Skin of body (tissue), 1 donor: ENCODE measurements at regions not wholly inside any gene's neighbourhood (a gene's known extent, or its start where the extent isn't known, plus 50 kb on each side); places are given as distances from the start of the nearest gene placed in this dataset.
"Not testable (repeated sequence)": the region's sequence is repeated elsewhere in the genome, so short reads cannot be mapped to it uniquely, and the experiment has no call there.

Experiments used
- DNase-seq: peaks from one replicate; lab custom pipeline; 2025; lab: John Stamatoyannopoulos, UW

- no peak for DNase-seq
Measured at GRCh38 chr16:9627427-9627826, 536.0 kb downstream of the HAPSTR1 start.

DNA sequence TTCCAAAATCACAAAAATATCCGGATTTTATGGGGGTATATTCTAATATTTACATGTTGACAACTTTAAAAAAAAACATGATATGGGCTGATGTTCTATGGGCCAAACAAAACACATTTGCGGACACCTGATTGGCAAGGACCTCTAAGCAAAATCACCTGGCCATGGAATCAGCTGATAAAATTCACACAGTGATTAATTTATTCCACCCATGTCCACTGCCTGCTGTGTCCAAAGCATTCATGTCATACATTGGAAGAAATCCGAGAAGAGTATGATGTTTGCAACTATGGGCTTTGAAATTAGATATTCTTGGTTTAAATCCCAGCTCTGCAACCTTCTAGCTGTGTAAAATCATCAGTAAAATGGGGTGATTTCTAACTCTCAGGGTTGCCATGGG lies 538.7 kb downstream of the HAPSTR1 start:
- DNase-seq: no peak

GRCh38 chr16:9630985-9631384 lies 539.5 kb downstream of the HAPSTR1 start:
- DNase-seq: no peak

- DNase-seq: no peak
Measured at GRCh38 chr16:9633844-9634243, 542.4 kb downstream of the HAPSTR1 start.

- not testable (repeated sequence) for DNase-seq
Measured at GRCh38 chr16:9635150-9635720, 543.8 kb downstream of the HAPSTR1 start.

DNA sequence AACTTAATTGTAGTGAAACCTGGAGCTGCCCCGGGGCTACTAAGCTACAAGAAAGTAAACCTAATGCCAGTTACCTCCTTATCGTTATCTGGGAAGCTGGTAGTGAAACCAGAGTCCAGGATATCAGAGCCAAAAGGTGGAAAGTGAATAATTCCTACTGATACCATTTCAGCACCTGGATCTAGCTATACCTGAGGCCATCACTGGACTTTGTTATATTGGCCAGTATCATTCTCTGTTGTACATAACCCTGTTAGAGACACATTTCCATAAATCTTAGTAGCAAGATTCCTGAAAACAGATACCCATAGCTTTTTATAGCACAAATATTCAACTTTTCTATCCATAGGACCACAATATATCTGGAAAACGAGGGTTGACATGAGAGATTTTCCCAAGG lies 538.0 kb downstream of the GRIN2A start:
- no peak for DNase-seq

DNA sequence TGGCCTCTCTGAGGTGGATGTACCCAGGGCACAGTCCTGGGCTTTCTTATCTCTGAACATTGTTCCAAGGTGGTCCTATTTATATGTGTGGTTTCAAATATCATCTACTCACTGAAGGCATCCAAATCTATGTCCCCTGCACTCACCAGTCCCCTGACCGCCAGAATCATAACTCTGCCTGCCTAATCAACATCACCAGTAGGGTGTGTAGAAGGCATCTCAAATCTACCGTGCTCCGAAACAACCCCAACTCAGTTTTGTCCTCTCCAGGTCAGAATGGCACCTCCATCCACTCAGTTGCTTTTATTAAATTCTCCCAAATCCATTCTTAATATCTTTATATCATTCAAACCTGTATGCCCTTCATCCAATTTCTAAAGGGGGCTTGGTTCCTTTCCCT lies 536.3 kb downstream of the GRIN2A start:
- DNase-seq: no peak

DNA sequence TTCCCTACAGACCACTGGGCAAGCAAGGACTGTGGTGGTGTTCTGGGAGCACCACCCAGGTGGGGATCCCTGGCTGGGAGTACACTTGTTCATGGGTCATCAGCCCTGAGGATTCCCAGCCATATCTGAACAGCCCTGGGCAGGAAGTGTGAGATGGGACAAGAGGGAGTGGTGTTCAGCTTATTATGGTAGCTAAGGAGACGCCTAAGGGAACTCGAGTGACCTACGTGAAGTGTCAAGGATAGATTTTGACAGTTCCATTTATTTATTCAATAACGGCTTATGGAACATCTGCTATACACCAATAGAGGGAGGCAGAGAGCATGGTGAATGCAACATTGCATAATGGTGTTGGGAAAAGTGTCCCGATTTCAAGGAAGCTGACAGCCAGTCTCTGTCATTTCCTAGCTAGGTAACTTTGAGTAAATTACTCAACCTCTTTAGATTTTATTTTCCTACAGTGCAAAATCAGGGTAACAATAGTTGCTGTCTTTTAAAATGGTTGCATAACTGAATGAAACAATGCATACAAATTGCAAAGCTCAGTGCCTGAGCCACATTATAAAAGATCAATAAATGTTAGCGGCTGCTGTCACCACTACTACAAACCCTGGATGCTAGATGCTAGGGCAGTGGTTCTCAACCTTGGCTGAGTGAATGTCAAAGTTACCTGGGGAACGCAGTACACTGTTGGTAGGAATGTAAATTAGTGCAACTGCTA lies 534.1 kb downstream of the GRIN2A start:
- DNase-seq: peak; percentile 25

- no peak for DNase-seq
Measured at GRCh38 chr16:9650284-9650683, 531.9 kb downstream of the GRIN2A start.

- DNase-seq: no peak
Measured at GRCh38 chr16:9655051-9655450, 527.2 kb downstream of the GRIN2A start.

- DNase-seq: no peak
Measured at GRCh38 chr16:9657641-9658040, 524.6 kb downstream of the GRIN2A start.

GRCh38 chr16:9658164-9658563 lies 524.1 kb downstream of the GRIN2A start:
- DNase-seq: no peak

DNA sequence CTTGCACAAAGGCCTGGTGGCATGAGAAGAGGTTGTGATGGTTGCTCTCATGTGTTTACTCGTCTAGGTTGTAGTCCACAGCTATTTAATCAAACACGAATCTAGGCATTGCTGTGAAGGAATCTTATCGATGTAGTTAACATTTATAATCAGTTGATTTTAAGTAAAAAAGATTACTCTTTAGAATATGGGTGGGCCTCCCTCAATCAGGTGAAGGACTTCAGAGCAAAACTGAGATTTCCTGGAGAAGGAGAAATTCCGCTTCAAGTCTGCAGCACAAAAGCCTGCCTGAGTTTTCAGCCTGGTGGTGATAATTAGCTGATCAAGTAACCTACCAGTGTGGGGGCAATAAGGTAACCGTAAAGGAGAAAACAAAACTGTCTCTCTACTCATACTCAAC lies 523.6 kb downstream of the GRIN2A start:
- no peak for DNase-seq

DNA sequence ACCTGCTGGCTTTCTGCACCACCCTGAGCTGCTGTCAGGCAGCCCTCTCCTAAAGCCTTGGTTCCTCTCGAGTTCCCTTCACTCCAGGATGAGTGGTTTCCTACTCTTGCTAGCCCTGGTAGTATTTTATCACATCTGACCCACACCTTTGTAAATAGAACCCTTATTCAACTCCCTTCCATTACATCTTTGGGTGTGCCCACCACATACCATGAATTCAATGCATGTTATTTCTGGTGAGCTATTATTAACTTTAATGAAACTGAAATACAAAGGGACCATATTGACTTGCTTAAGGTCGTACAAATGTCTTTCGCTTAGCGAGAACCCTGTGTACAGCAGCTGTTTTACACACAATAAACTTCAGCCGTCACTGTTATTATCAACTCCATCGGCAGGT lies 521.3 kb downstream of the GRIN2A start:
- no peak for DNase-seq

GRCh38 chr16:9661336-9662017 lies 520.8 kb downstream of the GRIN2A start:
- DNase-seq: no peak

GRCh38 chr16:9663588-9663987 lies 518.6 kb downstream of the GRIN2A start:
- DNase-seq: no peak

- DNase-seq: no peak
Measured at GRCh38 chr16:9665851-9666271, 516.4 kb downstream of the GRIN2A start.

DNA sequence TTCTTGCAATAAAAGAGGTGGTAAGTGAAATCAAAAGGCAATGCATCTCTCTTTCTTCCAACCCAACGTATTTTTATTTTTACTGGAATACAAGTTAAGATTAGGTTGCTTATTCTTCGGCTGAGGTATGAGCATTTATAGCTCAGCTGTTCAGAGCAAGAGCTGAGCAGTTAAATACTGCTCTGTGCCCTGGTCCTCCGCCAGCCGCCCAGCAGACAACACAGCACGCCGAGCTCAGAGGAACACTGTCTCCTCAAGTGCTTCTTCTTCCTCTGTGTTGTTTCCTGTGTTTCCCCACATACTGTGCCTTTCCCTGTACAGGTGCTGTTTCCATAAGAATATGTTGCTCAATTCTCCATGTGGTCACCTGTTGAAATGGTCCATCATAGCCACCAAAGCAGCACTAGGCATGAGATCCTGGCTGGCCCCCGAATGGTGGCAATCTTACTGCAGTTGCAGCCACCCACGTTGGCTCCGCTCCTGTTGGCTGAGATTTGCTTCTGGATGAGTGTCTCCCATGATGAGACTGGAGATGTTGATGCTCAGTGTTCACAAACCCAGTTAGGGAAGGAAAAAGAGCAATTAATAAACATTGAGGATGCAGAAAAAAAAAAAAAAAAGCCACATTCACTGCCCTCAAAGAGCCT lies 515.3 kb downstream of the GRIN2A start:
- DNase-seq: no peak

- no peak for DNase-seq
Measured at GRCh38 chr16:9670033-9670432, 512.2 kb downstream of the GRIN2A start.

GRCh38 chr16:9670616-9671015 lies 511.6 kb downstream of the GRIN2A start:
- not testable (repeated sequence) for DNase-seq

GRCh38 chr16:9676560-9677300 lies 505.5 kb downstream of the GRIN2A start:
- DNase-seq: not testable (repeated sequence)

DNA sequence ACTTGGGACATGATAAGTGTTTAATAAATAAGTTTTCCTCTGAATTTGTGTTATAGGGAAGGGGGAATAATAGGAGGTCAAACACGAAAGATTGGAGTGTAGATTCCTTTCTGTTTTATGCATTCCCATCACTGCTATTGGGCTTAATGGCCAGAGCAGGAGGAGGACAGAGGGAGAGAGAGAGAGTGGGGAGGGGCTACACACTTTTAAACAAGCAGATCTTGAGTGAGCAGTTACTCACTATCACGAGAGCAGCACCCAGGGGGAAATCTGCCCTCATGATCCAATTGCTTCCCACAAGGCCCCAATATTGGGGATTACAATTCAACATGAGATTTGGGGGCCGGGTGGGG lies 505.0 kb downstream of the GRIN2A start:
- DNase-seq: no peak
